ENCODE measurements at regions not wholly inside any gene's neighbourhood (a gene's known extent, or its start where the extent isn't known, plus 50 kb on each side); places are given as distances from the start of the nearest gene placed in this dataset.

DNA sequence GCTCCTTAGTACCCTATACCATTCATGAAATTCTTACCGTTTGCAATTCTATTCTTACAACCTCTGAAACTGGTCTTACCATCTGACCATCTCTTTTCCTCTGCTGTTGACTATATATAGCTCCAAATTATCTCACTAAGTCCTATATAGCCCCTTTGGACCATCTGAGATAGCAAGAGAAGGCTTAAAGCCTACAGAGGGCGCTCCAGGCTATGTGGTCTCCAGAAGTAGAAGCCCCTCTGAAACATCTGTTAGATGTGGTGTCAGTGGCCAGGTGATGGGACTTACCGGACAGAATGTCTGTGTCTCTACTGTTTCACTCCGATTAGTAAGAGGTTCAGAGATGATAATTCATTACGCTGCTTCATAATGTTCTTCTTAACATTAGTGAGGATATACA lies 140.7 kb upstream of the BMP2 start:
- TF ChIP-seq GABPA (IDR thresholded peaks at IDR 0.05; ENCODE audit: borderline replicate concordance, insufficient read depth, low read length) = no peak
- TF ChIP-seq, protein P1, sequence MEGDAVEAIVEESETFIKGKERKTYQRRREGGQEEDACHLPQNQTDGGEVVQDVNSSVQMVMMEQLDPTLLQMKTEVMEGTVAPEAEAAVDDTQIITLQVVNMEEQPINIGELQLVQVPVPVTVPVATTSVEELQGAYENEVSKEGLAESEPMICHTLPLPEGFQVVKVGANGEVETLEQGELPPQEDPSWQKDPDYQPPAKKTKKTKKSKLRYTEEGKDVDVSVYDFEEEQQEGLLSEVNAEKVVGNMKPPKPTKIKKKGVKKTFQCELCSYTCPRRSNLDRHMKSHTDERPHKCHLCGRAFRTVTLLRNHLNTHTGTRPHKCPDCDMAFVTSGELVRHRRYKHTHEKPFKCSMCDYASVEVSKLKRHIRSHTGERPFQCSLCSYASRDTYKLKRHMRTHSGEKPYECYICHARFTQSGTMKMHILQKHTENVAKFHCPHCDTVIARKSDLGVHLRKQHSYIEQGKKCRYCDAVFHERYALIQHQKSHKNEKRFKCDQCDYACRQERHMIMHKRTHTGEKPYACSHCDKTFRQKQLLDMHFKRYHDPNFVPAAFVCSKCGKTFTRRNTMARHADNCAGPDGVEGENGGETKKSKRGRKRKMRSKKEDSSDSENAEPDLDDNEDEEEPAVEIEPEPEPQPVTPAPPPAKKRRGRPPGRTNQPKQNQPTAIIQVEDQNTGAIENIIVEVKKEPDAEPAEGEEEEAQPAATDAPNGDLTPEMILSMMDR (IDR thresholded peaks at IDR 0.05; ENCODE audit: control extremely low read depth in 1 of 3, insufficient read depth in 1 of 3, low read depth in 1 of 3, low read length in 3 of 3) = peak in 2 of 3 experiments; percentile 62 to 67; a peak in 3 of 4 replicates
